GM19238 (cell line): ENCODE measurements at regions not wholly inside any gene's neighbourhood (a gene's known extent, or its start where the extent isn't known, plus 50 kb on each side); places are given as distances from the start of the nearest gene placed in this dataset.
"Not testable (repeated sequence)": the region's sequence is repeated elsewhere in the genome, so short reads cannot be mapped to it uniquely, and the experiment has no call there.

Experiments
- DNase-seq: peaks from one replicate; pipeline ENCODE4 v3.0.0; 2011; ENCODE audit warnings: low spot score; ENCODE audit not compliant: insufficient read length

- DNase-seq = no peak
Measured at GRCh38 chr1:65527190-65527589, 106.7 kb downstream of the LEPR start.

GRCh38 chr1:65527707-65528503, 107.4 kb downstream of the LEPR start:
- no peak for DNase-seq

GRCh38 chr1:65531972-65532570, 111.6 kb downstream of the LEPR start:
- DNase-seq = no peak

GRCh38 chr1:65535981-65536380, 115.5 kb downstream of the LEPR start:
- no peak for DNase-seq

- no peak for DNase-seq
Measured at GRCh38 chr1:65538086-65538485, 117.6 kb downstream of the LEPR start.

- DNase-seq = no peak
Measured at GRCh38 chr1:65538664-65539063, 118.2 kb downstream of the LEPR start.

- no peak for DNase-seq
Measured at GRCh38 chr1:65539266-65540131, 119.0 kb downstream of the LEPR start.

GRCh38 chr1:65541161-65541560, 120.7 kb downstream of the LEPR start:
- no peak for DNase-seq

GRCh38 chr1:65541865-65542264, 121.4 kb downstream of the LEPR start:
- DNase-seq = no peak

GRCh38 chr1:65542592-65542991, 122.1 kb downstream of the LEPR start:
- DNase-seq = not testable (repeated sequence)

- not testable (repeated sequence) for DNase-seq
Measured at GRCh38 chr1:65550306-65551010, 130.0 kb downstream of the LEPR start.

- DNase-seq = not testable (repeated sequence)
Measured at GRCh38 chr1:65552484-65552883, 132.0 kb downstream of the LEPR start.

- DNase-seq = not testable (repeated sequence)
Measured at GRCh38 chr1:65554086-65554764, 133.8 kb downstream of the LEPR start.

GRCh38 chr1:65554829-65555228, 134.4 kb downstream of the LEPR start:
- no peak for DNase-seq

GRCh38 chr1:65558215-65558614, 137.7 kb downstream of the LEPR start:
- no peak for DNase-seq

GRCh38 chr1:65564493-65564892, 144.0 kb downstream of the LEPR start:
- DNase-seq = no peak

- no peak for DNase-seq
Measured at GRCh38 chr1:65568285-65568684, 147.8 kb downstream of the LEPR start.

GRCh38 chr1:65572701-65573421, 152.4 kb downstream of the LEPR start:
- no peak for DNase-seq

- DNase-seq = no peak
Measured at GRCh38 chr1:65577278-65577677, 156.8 kb downstream of the LEPR start.

GRCh38 chr1:65577982-65578381, 157.5 kb downstream of the LEPR start:
- not testable (repeated sequence) for DNase-seq
